ENCODE measurements at regions not wholly inside any gene's neighbourhood (a gene's known extent, or its start where the extent isn't known, plus 50 kb on each side); places are given as distances from the start of the nearest gene placed in this dataset.

- H3K9me3 ChIP-seq (ENCODE audit: control insufficient read depth, low read depth, low read length): no peaks in the 10 kb centered on the region
- H2BK5ac ChIP-seq (ENCODE audit: insufficient read length, low read length): no peak overlapping the region
- H3K79me1 ChIP-seq (ENCODE audit: insufficient read depth, low read depth, low read length, poor library complexity, severe bottlenecking): no peaks in the 10 kb centered on the region
- no peak overlapping the region for H3K18ac ChIP-seq (ENCODE audit: insufficient read length, low read depth, low read length)
- H3K4me1 Mint-ChIP-seq: no peaks in the 10 kb centered on the region; a peak in 1 of 4 replicates
- no peaks in the 10 kb centered on the region for H3K79me2 ChIP-seq (ENCODE audit: insufficient read depth, low read length)
- no peak overlapping the region for H3K4me2 ChIP-seq (ENCODE audit: insufficient read depth, insufficient read length, low read length)
- no peaks in the 10 kb centered on the region for H3K27me3 ChIP-seq (ENCODE audit: insufficient read depth, low read length)
- no peak overlapping the region for H2BK20ac ChIP-seq (ENCODE audit: low read depth, low read length, poor library complexity, severe bottlenecking)
- H3K9me3 Mint-ChIP-seq: peaks cover 12 to 17% of the 10 kb centered on the region in 2 experiments
- H4K20me1 ChIP-seq (ENCODE audit: control insufficient read depth, insufficient read depth, insufficient read length): no peaks in the 10 kb centered on the region
- peaks cover 4 to 13% (median 4%) of the 10 kb centered on the region in 3 experiments for H3K36me3 Mint-ChIP-seq (ENCODE audit: insufficient read depth in 1 of 3, low read depth in 3 of 3)
- no peaks in the 10 kb centered on the region for H3K4me1 ChIP-seq (ENCODE audit: insufficient read depth, low read length)
- H2AFZ ChIP-seq (ENCODE audit: low read length): no peak overlapping the region
- no peak overlapping the region for H3K27ac ChIP-seq (ENCODE audit: insufficient read length, low read depth, low read length)
- no peak overlapping the region for H3K14ac ChIP-seq (ENCODE audit: insufficient read depth, low read length)
- H2BK15ac ChIP-seq (ENCODE audit: low read depth, low read length): no peak overlapping the region
- no peak for TF ChIP-seq CTCF (conservative IDR thresholded peaks at IDR 0.05)
- no peak overlapping the region for H3K4ac ChIP-seq (ENCODE audit: low read depth, low read length)
- no peak overlapping the region for H3K23ac ChIP-seq (ENCODE audit: insufficient read length, low read depth, low read length)
- no peak overlapping the region for H2BK12ac ChIP-seq (ENCODE audit: insufficient read length, low read depth, low read length)
- 0 out of 5 replicates have a peak overlapping the region, but pooled peaks of 1 of the 2 experiments have one; percentile 3 for H3K4me3 Mint-ChIP-seq
- H3K23me2 ChIP-seq (ENCODE audit: insufficient read length, low read depth, low read length, poor library complexity, severe bottlenecking): no peaks in the 10 kb centered on the region
- no peak overlapping the region for H4K91ac ChIP-seq (ENCODE audit: insufficient read length, low read depth, low read length)
- H2BK120ac ChIP-seq (ENCODE audit: low read depth, low read length, poor library complexity, severe bottlenecking): no peak overlapping the region
- no peak overlapping the region for H2AK5ac ChIP-seq (ENCODE audit: insufficient read length, low read length)
- no peak overlapping the region for H4K8ac ChIP-seq (replicated peaks; ENCODE audit: insufficient read length, low read depth, low read length)
- H3K27me3 Mint-ChIP-seq (ENCODE audit: low read depth): no peaks in the 10 kb centered on the region
- no peak overlapping the region for H3K56ac ChIP-seq (ENCODE audit: insufficient read length, low read depth, low read length)
- no peak overlapping the region; a peak in 1 of 7 replicates for H3K27ac Mint-ChIP-seq
- H4K5ac ChIP-seq (ENCODE audit: insufficient read length, low read depth, low read length): no peak overlapping the region
- WGBS (ENCODE audit: extremely low coverage, insufficient read length, low lambda C conversion rate): no CpG with 5 or more reads among the region's 2 CpGs
- no peak overlapping the region for H3K9ac ChIP-seq (ENCODE audit: extremely low read depth, insufficient read length, low read length)
- DNase-seq: no peak
- H3T11ph ChIP-seq (ENCODE audit: low read length): no peak overlapping the region
Observed at GRCh38 chr6:22848121-22848520, 278.8 kb downstream of the HDGFL1 start.
